Esophagus (tissue), 2 donors: ENCODE measurements at regions not wholly inside any gene's neighbourhood (a gene's known extent, or its start where the extent isn't known, plus 50 kb on each side); places are given as distances from the start of the nearest gene placed in this dataset.

Experiments used
- H3K27ac ChIP-seq, 2 donors: one replicate each; pipeline ENCODE4 v1.5.1; 2013; ENCODE audit warnings: low read depth in 2 of 2, mild to moderate bottlenecking in 2 of 2, inconsistent platforms in 1 of 2, low read length in 1 of 2, moderate library complexity in 1 of 2
- H3K27me3 ChIP-seq, 2 donors: one replicate each; pipeline ENCODE4 v1.6.1; 2013; ENCODE audit warnings: low read length in 2 of 2, control low read depth in 1 of 2, mild to moderate bottlenecking in 1 of 2; ENCODE audit not compliant: insufficient read depth in 2 of 2, control insufficient read depth in 1 of 2
- H3K36me3 ChIP-seq, 2 donors: one replicate each; pipeline ENCODE4 v1.6.1; 2013; ENCODE audit warnings: low read length in 1 of 2; ENCODE audit not compliant: control insufficient read depth in 2 of 2, insufficient read depth in 2 of 2
- H3K4me1 ChIP-seq, 2 donors: one replicate each; pipeline ENCODE4 v1.6.1; 2013; ENCODE audit warnings: low read length in 1 of 2; ENCODE audit not compliant: control insufficient read depth in 2 of 2, insufficient read depth in 2 of 2
- H3K4me3 ChIP-seq, 2 donors: one replicate each; pipeline ENCODE4 v1.5.1; 2013; ENCODE audit warnings: low read length in 2 of 2, mild to moderate bottlenecking in 2 of 2, low read depth in 1 of 2, moderate library complexity in 1 of 2
- H3K9me3 ChIP-seq, 2 donors: one replicate each; pipeline ENCODE4 v1.6.1; 2013; ENCODE audit warnings: mild to moderate bottlenecking in 2 of 2, low read depth in 1 of 2, low read length in 1 of 2, moderate library complexity in 1 of 2; ENCODE audit not compliant: control insufficient read depth in 2 of 2, insufficient read depth in 1 of 2
- WGBS, 2 donors: extraction: QIAGEN DNeasy Blood & Tissue Kit; methylation state at CpG; one replicate each; pipeline ENCODE4 v1.1.7; 2013; 5-methylcytosine and 5-hydroxymethylcytosine counted together
- donor health status: healthy with polysubstance abuse.
- donor health status: Bipolar disorder and iron deficiency.

DNA sequence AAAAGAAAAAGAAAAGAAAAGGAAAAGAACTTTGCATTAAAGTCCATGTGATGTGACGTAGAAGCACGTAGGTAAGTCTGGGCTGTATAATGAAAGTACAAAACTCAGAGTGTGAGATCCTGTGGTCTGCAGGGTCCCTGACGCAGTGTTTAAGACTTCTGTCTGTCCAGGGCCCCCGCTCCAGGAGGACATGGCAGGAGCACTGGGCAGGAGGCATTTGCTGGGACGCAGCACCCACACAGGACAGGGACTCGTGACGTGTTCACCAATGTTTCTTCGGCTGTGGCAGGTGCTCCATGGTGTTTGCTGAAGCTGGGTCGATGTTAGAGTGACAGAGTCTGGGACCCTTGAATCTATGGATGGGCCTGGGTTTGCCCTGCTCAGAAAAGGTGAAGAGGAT lies 348.1 kb downstream of the BRD1 start:
- H3K36me3 ChIP-seq: no peaks in the 10 kb centered on the region
- H3K27me3 ChIP-seq: peaks cover 0 to 4% of the 10 kb centered on the region in 2 donors
- H3K4me3 ChIP-seq: no peak overlapping the region
- H3K27ac ChIP-seq: no peak overlapping the region
- peaks cover 4 to 9% of the 10 kb centered on the region in 2 donors for H3K4me1 ChIP-seq
- H3K9me3 ChIP-seq: peaks cover 0 to 7% of the 10 kb centered on the region in 2 donors
- 83 to 92% methylated on average over 9 of the region's 9 CpGs for whole genome bisulfite sequencing, 2 donors

DNA sequence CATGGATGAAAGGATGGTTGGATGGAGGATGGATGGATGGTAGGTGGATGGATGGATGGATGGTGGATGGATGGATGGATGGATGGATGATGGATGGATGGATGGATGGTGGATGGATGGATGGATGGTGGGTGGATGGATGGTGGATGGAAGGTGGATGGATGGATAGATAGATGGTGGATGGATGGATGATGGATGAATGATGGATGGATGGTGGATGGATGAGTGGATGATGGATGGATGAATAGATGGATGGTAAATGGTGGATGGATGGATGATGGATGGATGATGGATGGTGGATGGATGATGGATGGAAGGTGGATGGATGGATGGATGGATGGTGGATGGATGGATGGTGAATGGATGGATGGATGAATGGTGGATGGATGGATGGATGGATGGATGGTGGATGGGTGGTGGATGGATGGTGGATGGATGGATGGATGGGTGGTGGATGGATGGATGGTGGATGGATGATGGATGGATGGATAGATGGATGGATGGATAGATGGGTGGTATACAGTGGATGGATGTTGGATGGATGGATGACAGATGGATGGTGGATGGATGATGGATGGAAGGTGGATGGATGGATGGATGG lies 350.8 kb downstream of the BRD1 start:
- H3K4me3 ChIP-seq: no peak overlapping the region
- H3K36me3 ChIP-seq: no peaks in the 10 kb centered on the region
- peaks cover 0 to under 1% of the 10 kb centered on the region in 2 donors for H3K27me3 ChIP-seq
- no peak overlapping the region for H3K27ac ChIP-seq
- H3K9me3 ChIP-seq: peaks cover 0 to 7% of the 10 kb centered on the region in 2 donors
- peaks cover under 1 to 5% of the 10 kb centered on the region in 2 donors for H3K4me1 ChIP-seq

DNA sequence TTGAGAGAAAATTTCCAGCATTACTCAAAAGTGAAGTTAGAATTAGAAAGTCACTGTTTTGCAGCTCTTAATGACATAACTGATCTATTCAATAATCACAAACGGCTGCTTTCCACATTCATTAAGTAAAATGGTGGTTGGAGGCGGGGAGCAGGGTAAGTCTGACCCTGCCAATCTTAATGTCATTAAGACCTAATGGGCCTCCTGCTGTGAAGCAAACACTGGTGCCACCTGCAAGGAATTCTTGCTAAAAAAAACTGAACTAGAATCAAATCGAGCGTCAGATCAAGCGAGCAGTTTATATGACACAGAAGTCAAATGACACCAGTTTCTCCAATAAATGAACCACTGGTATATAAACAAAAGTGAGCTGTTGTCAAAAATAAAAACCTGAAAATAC lies 351.5 kb downstream of the BRD1 start:
- no peaks in the 10 kb centered on the region for H3K36me3 ChIP-seq
- H3K4me1 ChIP-seq: no peaks in the 10 kb centered on the region
- H3K9me3 ChIP-seq: peaks cover 0 to 7% of the 10 kb centered on the region in 2 donors
- H3K27me3 ChIP-seq: no peaks in the 10 kb centered on the region
- 71 to 78% methylated on average over 5 of the region's 5 CpGs for WGBS, 2 donors
- no peak overlapping the region for H3K4me3 ChIP-seq
- no peak overlapping the region for H3K27ac ChIP-seq

GRCh38 chr22:49475253-49475652 lies 352.4 kb downstream of the BRD1 start:
- peaks cover 0 to 7% of the 10 kb centered on the region in 2 donors for H3K9me3 ChIP-seq
- no peaks in the 10 kb centered on the region for H3K4me1 ChIP-seq
- H3K27ac ChIP-seq: no peak overlapping the region
- no peak overlapping the region for H3K4me3 ChIP-seq
- 80 to 83% methylated on average over 5 of the region's 5 CpGs for whole genome bisulfite sequencing, 2 donors
- no peaks in the 10 kb centered on the region for H3K27me3 ChIP-seq
- no peaks in the 10 kb centered on the region for H3K36me3 ChIP-seq

- Histone ChIP-seq H3K36me3 (no peaks in the 10 kb centered on the region), H3K27me3 (no peaks in the 10 kb centered on the region), H3K4me1 (no peaks in the 10 kb centered on the region), H3K4me3 (no peak overlapping the region), H3K27ac (no peak overlapping the region), H3K9me3 (peaks cover 0 to 7% of the 10 kb centered on the region in 2 donors)
- 50 to 65% methylated on average over 11 of the region's 11 CpGs for WGBS, 2 donors
Observed at GRCh38 chr22:49473286-49473685, 354.4 kb downstream of the BRD1 start.

DNA sequence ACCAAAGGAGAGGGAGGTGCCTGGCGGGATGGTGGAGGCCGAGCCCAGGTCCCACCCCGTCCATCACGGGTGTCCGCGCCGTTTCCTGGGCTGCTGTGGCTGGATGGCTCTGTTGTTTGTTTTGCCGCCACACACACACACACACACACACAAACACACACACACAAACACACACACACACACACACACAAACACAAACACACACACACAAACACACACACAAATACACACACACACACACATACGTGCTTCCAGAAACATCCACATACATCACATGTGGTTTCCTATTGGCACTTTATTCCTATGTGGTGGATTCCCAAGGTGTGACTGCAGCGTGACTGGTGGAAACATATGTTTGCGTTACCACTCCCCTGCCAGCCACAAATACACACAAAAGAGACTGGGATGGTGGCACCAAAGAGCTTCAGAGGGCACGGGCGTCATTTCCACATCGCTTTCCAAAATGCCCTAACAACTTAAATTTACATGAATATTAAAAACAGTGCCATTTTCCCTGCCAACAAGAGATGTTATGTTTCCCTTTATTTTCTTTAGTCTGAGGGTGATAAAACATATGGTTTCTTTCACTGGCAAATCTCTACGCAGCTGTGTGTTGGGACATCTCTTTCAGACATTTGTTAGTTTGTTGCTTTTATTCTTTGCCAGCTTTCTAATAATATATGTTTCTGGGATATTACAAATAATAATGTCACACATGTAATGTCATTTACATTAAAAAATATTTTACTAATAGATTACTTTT lies 356.8 kb downstream of the BRD1 start:
- Histone ChIP-seq H3K27ac (no peak overlapping the region), H3K36me3 (no peaks in the 10 kb centered on the region), H3K9me3 (peaks cover 0 to 3% of the 10 kb centered on the region in 2 donors), H3K4me1 (no peaks in the 10 kb centered on the region), H3K4me3 (no peak overlapping the region), H3K27me3 (no peaks in the 10 kb centered on the region)
- WGBS, 2 donors: 72 to 80% methylated on average over 15 of the region's 15 CpGs

DNA sequence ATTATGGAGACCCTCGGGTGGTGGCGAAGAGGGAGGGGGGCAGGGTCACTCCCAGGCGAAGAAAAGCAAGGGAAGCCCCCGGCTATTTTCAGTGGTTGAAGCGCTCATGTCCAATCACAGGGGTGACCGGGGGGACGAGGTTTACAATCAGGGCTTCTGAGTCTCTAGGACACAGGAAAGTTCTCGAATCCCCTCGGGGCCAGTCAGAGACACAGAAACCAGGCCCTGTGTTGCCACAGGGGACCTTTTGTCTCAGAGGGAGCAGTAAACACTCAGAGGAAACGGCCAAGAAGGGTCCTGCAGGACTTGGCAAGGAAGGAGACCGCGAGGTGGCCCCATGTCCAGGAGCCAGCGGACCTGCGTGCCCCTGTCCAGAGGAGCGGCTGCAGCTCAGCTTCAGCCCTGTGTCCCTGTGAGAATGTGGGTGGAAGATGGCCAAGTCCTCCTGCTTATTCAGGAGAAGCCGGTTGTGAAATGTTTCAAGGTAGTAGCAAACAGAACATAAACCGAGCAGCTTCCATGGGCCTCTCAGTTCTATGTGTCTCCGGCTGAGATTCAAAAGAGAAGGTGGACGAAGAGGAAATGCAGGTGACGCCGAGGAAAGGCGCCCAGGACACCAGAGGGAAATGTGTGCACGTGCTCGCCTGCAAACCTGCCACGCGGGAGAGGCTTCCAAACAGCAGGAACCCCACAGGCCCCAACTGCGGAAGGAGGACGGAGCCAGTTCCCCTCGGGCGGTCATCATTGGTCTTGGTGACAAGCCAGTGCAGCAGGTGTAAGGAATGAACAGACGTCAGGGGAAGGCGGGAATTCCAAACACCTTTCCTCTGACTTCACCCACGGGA lies 357.6 kb downstream of the BRD1 start:
- Histone ChIP-seq H3K4me3 (no peak overlapping the region), H3K9me3 (peaks cover 0 to 3% of the 10 kb centered on the region in 2 donors), H3K36me3 (no peaks in the 10 kb centered on the region), H3K27me3 (no peaks in the 10 kb centered on the region), H3K27ac (no peak overlapping the region), H3K4me1 (no peaks in the 10 kb centered on the region)
- 77 to 81% methylated on average over 33 of the region's 33 CpGs for WGBS, 2 donors

- no peak overlapping the region for H3K4me3 ChIP-seq
Observed at GRCh38 chr22:49468487-49469198, 359.0 kb downstream of the BRD1 start.

GRCh38 chr22:49466878-49467595 lies 360.6 kb downstream of the BRD1 start:
- H3K27ac ChIP-seq: no peak overlapping the region
- H3K9me3 ChIP-seq: peaks cover 0 to 3% of the 10 kb centered on the region in 2 donors
- no peaks in the 10 kb centered on the region for H3K27me3 ChIP-seq
- no peak overlapping the region for H3K4me3 ChIP-seq
- no peaks in the 10 kb centered on the region for H3K36me3 ChIP-seq
- 66 to 74% methylated on average over 17 of the region's 17 CpGs for WGBS, 2 donors
- no peaks in the 10 kb centered on the region for H3K4me1 ChIP-seq

More at GRCh38 chr22:49468487-49469198, 359.0 kb downstream of the BRD1 start:
- no peak overlapping the region for H3K27ac ChIP-seq
- no peaks in the 10 kb centered on the region for H3K27me3 ChIP-seq
- peaks cover 0 to 3% of the 10 kb centered on the region in 2 donors for H3K9me3 ChIP-seq
- no peaks in the 10 kb centered on the region for H3K4me1 ChIP-seq
- H3K36me3 ChIP-seq: no peaks in the 10 kb centered on the region
- WGBS, 2 donors: 46 to 49% methylated on average over 11 of the region's 11 CpGs
